Adrenal gland (tissue), 5 donors: ENCODE measurements at regions not wholly inside any gene's neighbourhood (a gene's known extent, or its start where the extent isn't known, plus 50 kb on each side); places are given as distances from the start of the nearest gene placed in this dataset.

ENCODE experiments used
- CTCF ChIP-seq, 6 experiments: fragments of 450-650 bp in 4 of 6; fragments of 200-600 bp in 2 of 6; sonication (generic) in 1 of 6; IDR thresholded peaks; 1 replicate in 5 of 6; 2 replicates in 1 of 6; pipeline versions ENCODE4 v1.5.1 to v1.8.0; 2016 to 2021; ENCODE audit warnings: antibody characterized with exemption in 6 of 6, mild to moderate bottlenecking in 2 of 6, moderate library complexity in 1 of 6
- POLR2A ChIP-seq, 2 donors: fragments of 450-650 bp; IDR thresholded peaks; one replicate each; pipeline ENCODE4 v1.6.1; 2017; ENCODE audit warnings: antibody characterized with exemption in 2 of 2, mild to moderate bottlenecking in 2 of 2, moderate library complexity in 1 of 2
- donor health status: DM: no; HTN: no; CAD: no.

GRCh38 chr16:17845031-17845430, 374.3 kb upstream of the XYLT1 start:
- TF ChIP-seq POLR2A (IDR thresholded peaks at IDR 0.05) (no peak), CTCF (IDR thresholded peaks at IDR 0.05) (no peak)
